Activated naive CD8-positive, alpha-beta T cell (primary cell): ENCODE measurements at regions not wholly inside any gene's neighbourhood (a gene's known extent, or its start where the extent isn't known, plus 50 kb on each side); places are given as distances from the start of the nearest gene placed in this dataset.
"Not testable (repeated sequence)": the region's sequence is repeated elsewhere in the genome, so short reads cannot be mapped to it uniquely, and the experiment has no call there.

Source experiments
- H3K27ac Mint-ChIP-seq: one replicate; pipeline ENCODE4 v1.8.0; 2021; ENCODE audit warnings: mixed read lengths
- H3K27me3 Mint-ChIP-seq: one replicate; pipeline ENCODE4 v1.8.0; 2021; ENCODE audit warnings: mixed read lengths
- H3K36me3 Mint-ChIP-seq: one replicate; pipeline ENCODE4 v1.8.0; 2021; ENCODE audit warnings: mixed read lengths
- H3K4me1 Mint-ChIP-seq: one replicate; pipeline ENCODE4 v1.8.0; 2021; ENCODE audit warnings: low read depth, mixed read lengths
- H3K4me3 Mint-ChIP-seq: one replicate; pipeline ENCODE4 v1.8.0; 2021; ENCODE audit warnings: mild to moderate bottlenecking, mixed read lengths
- H3K9me3 Mint-ChIP-seq: one replicate; pipeline ENCODE4 v1.8.0; 2021; ENCODE audit warnings: low read depth, mixed read lengths

GRCh38 chr14:24700511-24700910, 66.5 kb upstream of the GZMB start:
- no peak overlapping the region for H3K27ac Mint-ChIP-seq
- H3K9me3 Mint-ChIP-seq, result no peaks in the 10 kb centered on the region
- H3K27me3 Mint-ChIP-seq, result no peaks in the 10 kb centered on the region
- H3K4me1 Mint-ChIP-seq, result peaks cover 4% of the 10 kb centered on the region
- H3K36me3 Mint-ChIP-seq, result no peaks in the 10 kb centered on the region
- no peak overlapping the region for H3K4me3 Mint-ChIP-seq

- peaks cover 4% of the 10 kb centered on the region for H3K4me1 Mint-ChIP-seq
- H3K27me3 Mint-ChIP-seq, result no peaks in the 10 kb centered on the region
- H3K36me3 Mint-ChIP-seq, result no peaks in the 10 kb centered on the region
- H3K4me3 Mint-ChIP-seq, result no peak overlapping the region
- H3K27ac Mint-ChIP-seq, result no peak overlapping the region
- no peaks in the 10 kb centered on the region for H3K9me3 Mint-ChIP-seq
These were observed 65.1 kb upstream of the GZMB start for GRCh38 chr14:24699052-24699451.

- not testable (repeated sequence) for H3K36me3 Mint-ChIP-seq, H3K27me3 Mint-ChIP-seq, H3K4me3 Mint-ChIP-seq, H3K9me3 Mint-ChIP-seq, H3K27ac Mint-ChIP-seq
- H3K4me1 Mint-ChIP-seq, result peaks cover 22% of the 10 kb centered on the region
These were observed 62.4 kb upstream of the GZMB start for GRCh38 chr14:24696280-24696920.

- Mint-ChIP-seq H3K27ac (no peak overlapping the region), H3K36me3 (no peaks in the 10 kb centered on the region), H3K27me3 (no peaks in the 10 kb centered on the region), H3K4me3 (no peak overlapping the region), H3K4me1 (peaks cover 24% of the 10 kb centered on the region), H3K9me3 (no peaks in the 10 kb centered on the region)
These were observed 61.6 kb upstream of the GZMB start for GRCh38 chr14:24695265-24696241.

GRCh38 chr14:24694680-24695079, 60.7 kb upstream of the GZMB start:
- no peak overlapping the region for H3K4me3 Mint-ChIP-seq
- no peaks in the 10 kb centered on the region for H3K27me3 Mint-ChIP-seq
- no peaks in the 10 kb centered on the region for H3K36me3 Mint-ChIP-seq
- H3K4me1 Mint-ChIP-seq, result peaks cover 26% of the 10 kb centered on the region
- no peak overlapping the region for H3K27ac Mint-ChIP-seq
- no peaks in the 10 kb centered on the region for H3K9me3 Mint-ChIP-seq

- H3K4me1 Mint-ChIP-seq, result peaks cover 24% of the 10 kb centered on the region
- H3K9me3 Mint-ChIP-seq, result no peaks in the 10 kb centered on the region
- no peaks in the 10 kb centered on the region for H3K27me3 Mint-ChIP-seq
- H3K36me3 Mint-ChIP-seq, result no peaks in the 10 kb centered on the region
- no peak overlapping the region for H3K4me3 Mint-ChIP-seq
- no peak overlapping the region for H3K27ac Mint-ChIP-seq
These were observed 60.0 kb upstream of the GZMB start for GRCh38 chr14:24693983-24694382.

GRCh38 chr14:24693353-24693737, 59.4 kb upstream of the GZMB start:
- no peaks in the 10 kb centered on the region for H3K27me3 Mint-ChIP-seq
- peaks cover 23% of the 10 kb centered on the region for H3K4me1 Mint-ChIP-seq
- H3K9me3 Mint-ChIP-seq, result no peaks in the 10 kb centered on the region
- peak overlapping the region; percentile 52 for H3K4me3 Mint-ChIP-seq
- no peaks in the 10 kb centered on the region for H3K36me3 Mint-ChIP-seq
- H3K27ac Mint-ChIP-seq, result peak overlapping the region; percentile 85

- Mint-ChIP-seq H3K27me3 (no peaks in the 10 kb centered on the region), H3K27ac (peak overlapping the region; percentile 85), H3K4me3 (peak overlapping the region; percentile 23), H3K4me1 (peaks cover 26% of the 10 kb centered on the region), H3K9me3 (no peaks in the 10 kb centered on the region), H3K36me3 (no peaks in the 10 kb centered on the region)
These were observed 58.7 kb upstream of the GZMB start for GRCh38 chr14:24692382-24693352.

GRCh38 chr14:24690492-24690891, 56.5 kb upstream of the GZMB start:
- no peak overlapping the region for H3K4me3 Mint-ChIP-seq
- no peak overlapping the region for H3K27ac Mint-ChIP-seq
- H3K4me1 Mint-ChIP-seq, result peaks cover 26% of the 10 kb centered on the region
- no peaks in the 10 kb centered on the region for H3K9me3 Mint-ChIP-seq
- peaks cover under 1% of the 10 kb centered on the region for H3K27me3 Mint-ChIP-seq
- no peaks in the 10 kb centered on the region for H3K36me3 Mint-ChIP-seq

GRCh38 chr14:24688030-24688658, 54.2 kb upstream of the GZMB start:
- Mint-ChIP-seq H3K36me3 (peaks cover 4% of the 10 kb centered on the region), H3K27ac (no peak overlapping the region), H3K4me3 (no peak overlapping the region)

More at GRCh38 chr14:24688030-24688658, 54.2 kb upstream of the GZMB start:
- Mint-ChIP-seq H3K9me3 (no peaks in the 10 kb centered on the region), H3K4me1 (peaks cover 18% of the 10 kb centered on the region), H3K27me3 (peaks cover 2% of the 10 kb centered on the region)
